Suppressor macrophage treated with lipopolysaccharide for 1 hour (primary cell): ENCODE measurements at regions not wholly inside any gene's neighbourhood (a gene's known extent, or its start where the extent isn't known, plus 50 kb on each side); places are given as distances from the start of the nearest gene placed in this dataset.

Experiments
- DNase-seq, 3 donors: peaks; one replicate each; pipeline ENCODE4 v3.0.0-alpha.2; 2020 to 2022

DNA sequence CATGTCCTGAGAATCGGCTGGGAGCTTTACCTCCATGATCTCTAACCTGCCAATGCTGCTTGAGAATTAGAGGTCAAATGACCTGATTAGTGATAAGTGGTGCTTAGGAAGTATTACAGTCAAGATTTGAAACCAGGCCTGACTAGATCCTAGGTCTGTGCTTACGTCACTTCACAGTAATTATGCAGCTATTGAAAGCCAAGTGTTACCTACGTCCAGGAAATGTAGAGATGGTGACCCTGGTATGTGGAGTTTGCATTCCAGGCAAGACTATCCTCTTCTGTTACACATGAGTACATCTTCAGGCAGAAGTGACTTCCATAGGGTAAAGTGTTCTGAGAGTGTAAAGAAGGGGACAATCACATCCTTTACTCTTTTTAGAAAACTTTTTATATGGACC is 530.4 kb upstream of the TENM4 start:
- DNase-seq, result no peak

DNA sequence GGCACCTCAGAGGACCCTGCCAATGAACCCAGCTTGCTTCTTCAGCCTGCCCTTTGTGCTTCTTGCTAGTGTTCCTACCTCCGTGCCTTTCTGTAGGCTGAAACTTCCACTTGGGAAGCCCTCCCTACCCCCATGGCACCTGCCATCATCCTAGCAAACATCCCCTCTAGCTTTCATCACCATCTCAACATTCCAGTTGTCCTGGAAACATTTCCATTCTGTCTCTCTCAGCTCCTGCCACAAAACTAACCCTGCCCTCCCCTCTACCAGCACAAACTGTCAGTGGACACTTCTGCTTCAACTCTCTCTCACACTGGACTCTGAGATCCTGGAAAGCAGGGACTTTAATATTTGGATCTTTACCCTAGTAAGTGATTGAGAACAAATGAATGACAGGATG is 525.8 kb upstream of the TENM4 start:
- DNase-seq, result no peak

DNA sequence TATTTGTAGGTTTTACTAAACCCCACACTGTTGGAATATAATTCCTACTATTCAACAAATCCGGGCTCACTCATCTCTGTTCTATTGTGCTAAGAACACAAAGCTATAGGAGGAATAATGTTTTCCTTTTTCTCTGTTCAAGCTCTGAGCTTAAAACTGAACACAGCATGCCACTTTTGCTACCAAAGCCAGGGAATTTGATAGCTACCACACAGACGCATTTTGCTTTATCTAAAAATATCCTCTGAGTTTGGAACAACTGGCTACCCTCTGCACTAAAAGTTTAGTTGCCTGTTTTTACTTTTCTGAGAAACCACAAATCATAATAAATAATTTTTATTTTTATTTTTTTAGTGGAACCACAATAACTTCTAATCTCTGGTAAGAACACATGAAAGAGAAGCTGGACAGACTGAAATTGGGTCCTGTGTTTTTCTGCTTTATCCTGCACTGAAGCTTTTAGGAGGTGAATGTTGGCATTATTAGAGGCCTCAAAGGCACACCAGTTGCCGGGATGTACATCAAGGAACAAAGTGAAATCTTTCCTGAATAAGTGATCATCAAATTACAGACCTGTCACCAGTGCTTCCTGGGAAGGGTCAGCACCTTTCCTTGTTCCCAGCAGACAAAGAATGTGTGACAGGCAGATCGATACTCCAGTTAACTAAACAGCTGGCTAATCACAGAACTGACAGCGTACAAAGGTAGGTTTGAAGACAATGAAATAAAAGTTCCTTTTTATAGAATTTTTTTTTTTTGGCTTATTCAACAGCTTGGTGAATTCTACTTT is 523.2 kb upstream of the TENM4 start:
- DNase-seq, result no peak

DNA sequence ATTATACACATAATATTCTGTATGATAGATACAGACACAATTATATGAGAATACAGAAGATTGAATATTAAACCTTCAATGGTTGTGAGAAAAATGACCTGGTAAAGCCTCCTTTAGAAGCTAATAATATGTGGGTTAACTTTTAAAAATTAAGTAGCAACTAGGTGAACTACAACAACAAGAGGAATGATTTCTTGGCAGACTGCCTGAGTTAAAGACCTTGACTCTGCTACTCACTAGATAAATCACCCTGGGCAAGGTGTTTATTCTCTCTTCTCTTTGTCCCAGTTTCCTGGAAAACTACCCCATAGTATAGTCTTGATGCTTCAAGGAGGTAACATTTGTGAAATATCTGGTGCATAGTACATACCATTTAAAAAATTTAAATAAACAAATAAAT is 519.6 kb upstream of the TENM4 start:
- no peak for DNase-seq

DNA sequence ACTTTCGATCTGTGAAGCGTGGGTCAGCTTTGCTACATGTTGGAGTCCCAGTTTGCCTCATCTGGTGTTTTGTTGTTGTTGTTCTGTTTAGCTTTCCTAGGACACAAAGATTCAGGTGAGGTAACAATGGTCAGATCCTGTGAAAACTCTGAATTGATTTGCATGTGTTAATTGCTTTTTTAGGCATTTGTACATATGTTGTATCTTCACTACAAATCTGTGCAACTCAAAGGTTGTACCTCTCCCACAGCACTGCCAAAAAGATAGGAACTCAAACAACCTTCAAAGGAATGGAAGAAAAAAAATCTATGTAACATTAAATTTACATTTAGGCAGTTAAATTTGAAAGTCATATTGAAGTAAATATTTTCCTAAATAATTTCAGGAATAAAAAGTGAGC is 518.5 kb upstream of the TENM4 start:
- DNase-seq, result no peak

DNA sequence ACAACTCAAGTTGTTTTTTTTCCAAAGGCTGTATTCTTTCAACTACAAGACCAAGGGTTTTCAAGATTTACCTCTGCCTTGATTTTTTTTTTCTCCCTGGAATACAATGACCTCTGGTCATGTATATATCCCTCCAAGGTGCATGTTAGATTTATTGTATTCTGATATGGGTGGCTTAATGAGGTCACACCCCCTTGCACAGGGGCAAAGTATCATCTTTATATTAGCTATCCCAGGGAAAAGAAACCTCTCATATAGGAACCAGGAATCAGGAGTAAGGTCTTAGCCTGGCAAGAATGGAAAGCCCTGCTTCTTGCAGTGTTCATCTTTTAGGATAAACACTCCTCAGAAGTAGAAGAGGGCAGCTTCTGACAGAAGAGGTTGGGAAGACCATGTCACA is 516.9 kb upstream of the TENM4 start:
- DNase-seq, result no peak

DNA sequence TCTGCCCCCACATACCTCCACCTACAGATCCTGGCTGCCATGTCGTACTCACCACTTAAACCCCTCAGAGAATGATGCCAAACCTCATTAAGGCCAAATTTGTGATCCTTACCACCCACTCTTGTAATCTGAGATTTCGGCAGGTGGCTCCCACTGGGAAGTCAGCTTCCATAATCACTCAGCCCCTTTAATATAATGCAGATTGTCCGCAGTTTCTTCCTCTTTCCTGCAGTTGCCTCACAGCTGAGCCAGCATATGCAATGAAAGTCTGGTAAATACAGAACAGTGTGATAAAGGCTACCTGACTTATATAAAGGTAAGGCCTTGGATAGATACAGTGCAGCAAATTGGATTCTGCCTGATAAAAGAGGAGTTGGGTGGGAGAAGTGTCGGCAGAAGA is 515.2 kb upstream of the TENM4 start:
- DNase-seq, result no peak

DNA sequence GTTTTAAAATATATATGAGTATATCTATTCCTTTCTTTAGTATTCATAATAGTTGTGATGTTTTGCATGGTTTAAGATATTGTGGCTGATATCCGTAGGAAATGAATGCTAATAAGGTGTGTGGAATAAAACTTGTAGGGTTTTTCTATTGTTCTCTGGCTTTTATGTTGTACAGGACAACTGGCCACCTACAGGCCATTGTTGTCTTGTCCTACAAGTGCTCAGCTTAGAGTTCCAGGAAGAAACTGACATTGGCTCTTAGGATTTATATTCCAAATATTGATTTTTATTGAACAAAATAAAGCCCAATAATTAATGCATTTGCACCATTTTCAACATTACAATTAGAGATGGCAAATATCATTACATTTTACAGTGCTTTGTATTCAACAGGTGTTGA is 512.8 kb upstream of the TENM4 start:
- no peak for DNase-seq

DNA sequence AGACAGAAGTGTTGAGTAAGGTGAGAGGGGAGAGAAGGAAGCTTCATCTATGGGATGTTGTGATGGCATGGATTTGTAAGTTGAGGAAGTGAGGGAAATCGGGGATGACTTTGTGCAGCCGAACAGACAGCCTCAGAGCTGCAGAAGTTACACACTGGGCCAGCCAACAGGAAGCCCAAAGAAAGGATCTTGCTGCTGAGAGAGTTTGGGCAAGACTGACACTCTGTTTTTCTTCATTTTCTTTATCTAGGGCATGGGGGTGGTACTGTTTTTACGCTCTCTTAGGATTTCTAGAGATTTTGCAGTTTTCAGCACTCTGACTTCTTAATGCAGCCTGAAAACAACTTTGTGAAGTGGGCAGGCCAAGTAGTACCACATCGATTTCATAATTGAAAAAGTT is 509.9 kb upstream of the TENM4 start:
- DNase-seq, result no peak

DNA sequence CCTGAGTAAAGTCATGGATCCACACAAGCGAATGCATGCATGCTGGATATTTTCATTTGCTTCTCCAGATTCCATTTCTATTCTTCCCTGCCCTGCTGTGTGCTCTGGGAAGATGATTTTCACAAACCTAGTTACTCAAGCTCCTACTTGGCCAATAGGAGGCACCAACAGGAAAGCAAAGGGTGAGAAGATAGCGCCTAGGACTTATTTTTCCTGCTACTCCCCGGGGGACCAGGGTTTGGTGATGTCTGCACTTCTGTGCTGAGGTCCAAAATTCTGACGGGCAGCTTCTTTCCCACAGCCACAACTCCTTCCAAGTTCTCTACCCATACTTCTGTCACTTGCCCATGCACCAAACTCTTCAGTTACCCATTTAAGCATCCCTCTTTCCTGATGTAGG is 509.3 kb upstream of the TENM4 start:
- DNase-seq, result no peak

DNA sequence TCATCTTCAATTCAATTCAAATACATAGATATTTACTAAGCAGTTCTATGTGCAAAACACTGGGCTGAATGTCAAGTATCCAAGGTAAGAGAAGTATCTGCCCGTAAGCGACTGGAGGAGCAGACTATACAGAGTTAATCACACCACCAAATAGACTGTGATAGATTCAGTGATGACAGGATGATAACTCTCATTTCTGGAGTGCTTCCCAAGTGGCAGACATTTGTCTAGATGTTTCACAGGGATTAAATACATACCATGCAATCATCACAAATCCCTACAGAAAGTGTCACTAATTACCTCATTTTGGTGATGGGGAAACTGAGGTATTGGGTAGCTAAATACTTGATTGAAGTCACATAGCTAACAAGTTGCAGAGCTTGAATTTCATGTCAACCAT is 508.7 kb upstream of the TENM4 start:
- DNase-seq, result no peak

DNA sequence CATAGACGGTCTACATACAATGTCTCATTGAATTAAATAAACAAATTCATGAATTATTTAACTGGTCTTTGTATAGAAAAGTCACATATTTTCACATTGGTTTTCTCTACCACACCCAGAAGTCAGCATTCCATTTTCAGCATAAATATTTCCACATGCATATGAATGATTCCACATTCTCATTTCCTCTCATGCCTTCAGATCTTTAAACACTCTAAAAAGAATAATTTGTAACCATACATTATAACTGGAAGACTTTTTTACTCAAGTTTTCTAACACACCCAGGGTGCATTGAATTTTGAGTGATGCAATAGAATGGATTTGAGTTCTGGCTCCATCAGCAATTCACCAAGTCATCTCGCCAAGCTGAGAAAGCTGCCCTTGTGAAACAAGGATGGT is 501.8 kb upstream of the TENM4 start:
- DNase-seq, result no peak

DNA sequence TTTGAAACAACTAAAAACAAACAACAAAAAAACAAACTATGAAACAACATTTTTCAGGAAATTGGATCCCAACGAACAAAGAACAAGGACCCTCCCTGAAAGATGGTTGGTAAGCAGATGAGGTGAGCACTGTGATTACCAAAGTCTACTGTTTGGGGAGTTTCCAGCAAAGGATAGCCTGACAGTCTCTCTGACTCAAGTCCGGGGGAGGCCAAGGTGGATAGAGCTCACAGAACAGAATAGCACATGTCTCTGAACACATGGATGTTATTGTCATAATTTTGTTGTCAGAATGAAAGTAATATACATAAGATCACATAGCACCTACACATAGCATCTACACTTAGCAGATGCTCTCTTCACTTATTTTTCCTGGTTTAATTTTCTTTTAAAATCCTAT is 501.3 kb upstream of the TENM4 start:
- no peak for DNase-seq

DNA sequence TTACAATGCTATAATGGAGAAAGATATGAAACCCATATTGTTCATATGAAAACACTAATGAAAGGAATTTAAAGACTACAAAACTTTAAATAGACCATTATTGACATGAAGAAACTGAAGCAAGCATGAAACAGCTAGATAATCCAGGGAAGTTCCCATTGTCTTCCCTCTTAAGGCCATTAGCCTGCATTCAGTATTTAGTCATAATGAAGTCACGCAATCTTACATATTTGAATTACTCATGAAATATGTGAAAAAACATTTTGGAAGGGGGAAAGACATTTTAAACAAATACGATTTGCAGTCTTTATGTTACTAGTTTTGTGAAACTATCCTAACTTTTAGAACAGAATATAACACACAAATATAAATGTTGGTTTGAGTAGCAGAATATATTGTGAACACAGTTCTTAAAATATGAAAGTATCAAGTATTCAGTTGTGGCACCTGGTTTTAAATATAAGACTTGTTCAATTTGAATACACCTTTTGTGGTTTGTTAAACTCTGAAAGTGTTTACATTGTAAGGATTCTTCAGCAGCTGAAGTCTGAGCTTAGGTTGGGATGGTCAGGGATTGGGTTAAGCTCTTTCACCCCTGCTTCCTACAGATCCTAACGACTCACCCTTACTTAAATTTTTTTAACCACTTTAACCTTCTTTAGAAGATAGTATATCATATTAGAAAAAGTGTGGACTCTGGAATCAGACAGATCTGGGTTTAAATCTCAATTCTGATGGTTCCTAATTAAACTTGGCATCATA is 500.3 kb upstream of the TENM4 start:
- DNase-seq, result no peak

DNA sequence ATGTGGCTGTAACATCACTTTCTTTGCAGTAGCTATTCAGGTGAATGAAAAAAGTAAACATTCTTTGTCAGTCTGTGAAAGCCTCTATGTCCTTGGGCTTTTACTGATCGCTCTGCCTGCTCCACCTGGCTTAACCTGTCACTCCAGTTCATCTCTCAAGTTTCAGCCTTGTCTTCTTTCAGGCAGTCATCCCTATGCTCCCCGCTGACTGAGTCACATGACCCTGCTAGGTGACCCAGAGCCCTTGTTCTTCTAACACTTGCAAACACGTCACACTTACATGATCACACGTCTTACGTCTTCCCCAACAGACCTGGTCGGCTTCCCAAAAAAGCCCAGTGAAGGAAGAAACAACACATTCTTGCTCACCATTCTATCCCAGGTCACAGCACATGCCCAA is 499.3 kb upstream of the TENM4 start:
- DNase-seq, result no peak

DNA sequence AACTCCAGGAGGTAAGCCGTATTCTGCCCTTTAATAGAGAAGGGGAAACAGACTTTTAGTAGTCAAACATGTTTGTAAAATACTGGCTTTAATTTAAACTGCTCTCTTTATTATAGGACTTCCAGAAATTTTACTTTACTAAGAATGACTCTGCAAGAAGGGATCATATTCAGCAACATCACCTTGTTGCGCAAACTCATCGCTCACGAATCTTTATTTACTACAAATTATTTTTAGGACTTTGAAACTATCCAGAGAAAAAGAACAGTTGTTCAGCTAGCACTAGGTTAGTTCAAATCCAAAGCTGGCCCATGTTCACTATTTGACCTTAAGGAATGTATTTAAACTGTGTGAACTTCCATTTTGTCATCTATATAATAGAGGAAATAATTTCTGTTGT is 498.3 kb upstream of the TENM4 start:
- DNase-seq, result no peak

DNA sequence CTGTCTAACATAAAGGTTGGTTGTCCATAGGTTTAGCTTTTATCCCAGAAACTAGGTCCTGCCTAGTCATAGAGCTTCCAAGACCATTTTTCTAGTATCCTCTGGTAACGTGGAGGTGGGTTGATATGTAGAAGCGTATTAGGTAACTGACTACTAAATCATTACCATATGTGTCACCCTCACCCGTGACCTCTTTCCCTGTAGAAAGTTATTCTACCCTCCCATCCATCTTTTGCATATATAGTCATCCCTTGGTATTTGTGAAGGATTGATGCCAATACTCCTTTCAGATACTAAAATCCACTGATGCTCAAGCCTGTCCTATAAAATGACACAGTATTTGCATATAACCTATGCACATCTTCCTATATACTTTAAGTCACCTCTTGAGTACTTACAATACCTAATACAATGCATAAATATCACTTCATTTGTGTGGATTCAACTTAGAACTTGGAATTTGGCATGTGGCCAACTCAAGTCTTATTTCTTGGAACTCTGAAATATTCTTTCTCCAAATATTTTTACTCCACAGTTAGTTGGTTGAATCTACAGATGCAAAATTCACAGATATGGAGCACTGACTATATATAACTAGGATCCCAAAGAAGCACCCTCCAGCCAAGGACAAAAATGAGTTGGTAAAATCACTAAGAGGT is 497.0 kb upstream of the TENM4 start:
- no peak for DNase-seq

DNA sequence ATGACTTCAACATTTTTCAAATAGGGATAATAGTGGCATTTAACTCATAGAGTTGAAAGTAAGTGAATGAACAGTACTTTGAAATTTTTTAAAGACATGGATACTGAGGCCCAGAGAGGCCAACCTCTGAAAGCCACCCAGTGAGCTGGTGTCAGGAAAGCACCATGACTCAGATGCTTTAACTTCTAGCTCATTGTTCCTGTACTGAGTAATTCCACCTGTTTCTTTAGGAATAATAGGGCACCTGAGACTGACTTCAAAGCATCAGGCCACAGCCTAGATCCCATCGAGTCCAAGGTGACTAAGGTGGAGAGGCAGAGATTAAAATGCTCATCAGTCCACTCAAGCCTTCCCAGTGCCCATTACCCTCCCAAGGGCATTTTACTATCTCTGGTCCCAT is 491.8 kb upstream of the TENM4 start:
- no peak for DNase-seq

DNA sequence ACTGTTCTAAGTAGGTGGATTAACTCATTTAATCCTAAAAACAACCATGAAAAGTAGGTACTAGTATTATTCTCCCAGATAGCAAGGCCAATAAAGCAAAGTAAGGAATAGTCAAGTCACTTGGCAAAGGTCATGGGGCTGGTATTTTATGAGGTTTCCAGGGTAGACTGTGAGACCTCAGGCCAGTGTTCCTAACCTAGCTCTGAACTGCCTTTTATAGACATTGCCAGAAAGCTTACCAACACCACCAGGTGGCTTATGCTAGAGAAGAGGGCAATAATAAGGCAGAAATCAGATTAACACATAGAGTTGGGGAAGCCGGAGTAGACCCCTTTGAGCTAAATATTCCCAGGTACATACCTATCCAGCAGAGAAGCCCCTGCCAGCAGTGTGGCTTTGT is 490.9 kb upstream of the TENM4 start:
- DNase-seq, result no peak

DNA sequence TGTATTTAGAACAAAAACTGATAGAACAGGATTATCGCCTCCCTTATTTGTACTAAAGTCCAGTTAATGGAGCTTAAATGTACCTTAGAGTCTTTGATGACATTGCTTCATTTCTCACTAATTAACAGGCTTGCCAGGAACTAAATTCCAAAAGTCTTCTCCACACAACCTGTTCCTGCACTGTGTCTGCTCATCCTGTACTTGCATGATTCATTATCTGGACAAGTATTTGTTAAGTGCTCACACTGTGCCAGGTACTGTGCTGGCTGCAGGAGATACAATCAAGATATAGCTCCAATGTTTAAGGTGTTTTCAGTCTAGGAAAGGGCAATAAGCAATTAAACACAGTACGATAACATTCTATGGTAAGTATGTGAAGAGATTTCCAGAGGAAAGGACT is 485.9 kb upstream of the TENM4 start:
- no peak for DNase-seq

DNA sequence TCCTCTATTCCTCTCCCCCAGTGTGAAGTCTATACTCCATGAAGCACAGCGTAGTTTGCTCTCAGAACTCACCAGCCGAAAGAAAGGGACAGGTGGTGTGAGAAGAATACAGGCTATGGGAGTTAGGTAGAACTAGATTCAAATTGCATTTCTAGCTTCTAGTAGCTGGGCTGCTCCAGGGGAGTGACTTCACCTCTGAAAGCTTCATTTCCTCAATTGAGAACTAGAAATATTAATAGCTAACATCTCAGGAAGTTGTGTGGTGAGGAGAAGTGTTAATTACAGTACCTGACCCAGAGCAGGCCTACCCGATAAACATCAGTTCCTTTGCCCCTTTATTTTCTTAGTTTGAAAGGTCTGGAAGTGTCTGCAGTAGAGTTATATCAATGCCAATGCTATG is 484.7 kb upstream of the TENM4 start:
- no peak for DNase-seq

DNA sequence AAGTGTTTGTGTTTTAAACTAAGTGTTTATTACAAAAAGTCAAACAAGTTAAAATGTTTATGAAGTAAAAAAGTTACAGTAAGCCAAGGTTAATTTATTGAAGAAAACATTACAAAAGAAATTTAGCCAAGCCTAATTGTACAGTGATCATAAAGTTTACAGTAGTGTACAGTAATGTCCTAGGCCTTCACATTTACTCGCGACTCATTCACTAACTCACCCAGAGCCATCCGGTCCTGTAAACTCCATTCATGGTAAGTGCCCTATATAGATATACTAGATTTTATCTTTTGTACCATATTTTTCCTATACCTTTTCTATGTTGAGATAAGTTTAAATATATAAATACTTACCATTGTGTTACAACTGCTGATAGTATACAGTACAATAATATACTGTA is 481.8 kb upstream of the TENM4 start:
- DNase-seq, result no peak

DNA sequence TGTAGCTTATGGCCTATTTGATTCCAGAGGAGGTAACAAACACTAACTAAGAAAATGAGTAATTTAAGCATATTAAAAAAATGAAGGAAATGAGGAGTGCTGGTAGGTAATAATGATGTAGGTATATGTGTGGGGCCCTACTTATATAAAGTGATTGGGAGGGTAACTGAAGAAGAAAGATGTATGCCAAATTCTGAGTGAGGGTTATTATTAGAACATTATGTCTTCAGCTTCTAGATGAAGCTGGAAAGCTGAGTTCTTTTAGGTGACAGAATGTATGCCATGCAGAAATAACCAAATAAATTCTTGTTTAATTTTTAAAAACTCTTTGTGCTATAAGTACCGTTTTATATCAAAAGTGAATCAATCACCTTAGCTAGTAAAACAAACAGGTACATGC is 479.6 kb upstream of the TENM4 start:
- no peak for DNase-seq

DNA sequence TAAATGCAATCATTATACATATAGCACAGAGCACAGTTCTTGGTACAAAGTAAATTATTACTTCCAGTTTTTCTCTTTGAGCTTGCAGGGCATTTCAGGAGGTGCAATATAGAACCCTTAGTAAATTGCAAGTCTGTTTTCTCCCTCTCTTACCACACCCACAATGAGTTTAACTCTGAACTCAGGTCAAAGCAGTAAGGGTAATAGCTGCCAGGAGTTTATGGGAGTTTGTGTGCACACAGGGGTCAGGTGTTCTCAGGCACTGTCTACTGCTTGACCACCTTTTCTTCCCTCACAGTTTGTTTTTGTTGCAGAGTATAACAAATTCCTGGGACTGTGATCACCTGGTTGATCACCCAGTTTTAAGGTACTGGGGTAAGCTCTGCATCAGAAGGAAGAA is 478.5 kb upstream of the TENM4 start:
- no peak for DNase-seq
